H1 (cell line): ENCODE measurements at regions not wholly inside any gene's neighbourhood (a gene's known extent, or its start where the extent isn't known, plus 50 kb on each side); places are given as distances from the start of the nearest gene placed in this dataset.

Experiments
- CTCF ChIA-PET: fragments of 300-600 bp; sonication (Branson Sonifier 250); formaldehyde crosslinking; loops from one replicate; lab custom pipeline; 2021; ENCODE audit not compliant: partially characterized antibody; lab: Charles Lee
- POLR2A ChIA-PET: fragments of 300-600 bp; sonication (Branson Sonifier 250); formaldehyde crosslinking; loops from one replicate; lab custom pipeline; 2021; ENCODE audit warnings: inconsistent platforms; ENCODE audit not compliant: partially characterized antibody; lab: Charles Lee
- DNase-seq, 2 experiments: peaks; one replicate each; pipeline versions ENCODE4 v3.0.0 to v3.0.0-alpha.2; 2010 to 2022; ENCODE audit warnings: low spot score in 2 of 2, low read depth in 1 of 2, mixed read lengths in 1 of 2
- FAIRE-seq: peaks from 2 replicates; lab custom pipeline; 2011; peaks lifted over from hg19 to GRCh38; lab: Jason Lieb, UNC
- H2AFZ ChIP-seq: 2 replicates; pipeline ENCODE4 v1.8.1; 2012; ENCODE audit warnings: low read length, inconsistent platforms
- H2AK5ac ChIP-seq: 2 replicates; pipeline ENCODE4 v1.6.1; 2013; ENCODE audit warnings: low read depth, low read length
- H2BK120ac ChIP-seq: replicated peaks from 2 replicates; pipeline ENCODE3; 2013; ENCODE audit warnings: low read depth, low read length, inconsistent platforms
- H2BK12ac ChIP-seq: 2 replicates; pipeline ENCODE4 v1.6.1; 2013; ENCODE audit warnings: low read depth, low read length
- H2BK15ac ChIP-seq: 2 replicates; pipeline ENCODE4 v1.6.1; 2013; ENCODE audit warnings: low read length
- H2BK20ac ChIP-seq: 2 replicates; pipeline ENCODE4 v1.6.1; 2013; ENCODE audit warnings: low read length
- H2BK5ac ChIP-seq: 2 replicates; pipeline ENCODE4 v1.6.1; 2013; ENCODE audit warnings: low read depth, low read length
- H3K14ac ChIP-seq: 2 replicates; pipeline ENCODE4 v1.6.1; 2013; ENCODE audit warnings: inconsistent platforms; ENCODE audit not compliant: insufficient read length
- H3K18ac ChIP-seq: 2 replicates; pipeline ENCODE4 v1.6.1; 2013; ENCODE audit warnings: low read length; ENCODE audit errors: extremely low read depth
- H3K23ac ChIP-seq: 2 replicates; pipeline ENCODE4 v1.6.1; 2013; ENCODE audit warnings: inconsistent platforms; ENCODE audit not compliant: insufficient read length
- H3K23me2 ChIP-seq: 2 replicates; pipeline ENCODE4 v1.6.1; 2013; ENCODE audit warnings: low read depth, low read length
- H3K27ac ChIP-seq: 2 replicates; pipeline ENCODE4 v1.6.1; 2011; ENCODE audit warnings: low read depth, low read length, inconsistent platforms
- H3K27me3 ChIP-seq, 4 experiments: replicated peaks in 1 of 4; 1 replicate in 1 of 4; 2 replicates in 3 of 4; pipeline versions ENCODE4 v1.6.1 to v1.8.1; 2011 to 2013; ENCODE audit warnings: low read length in 3 of 4, mild to moderate bottlenecking in 3 of 4, inconsistent platforms in 2 of 4, mixed read lengths in 2 of 4, moderate library complexity in 1 of 4; ENCODE audit not compliant: control insufficient read depth in 3 of 4, insufficient read depth in 3 of 4; ENCODE audit errors: extremely low read depth in 1 of 4
- H3K36me3 ChIP-seq, 4 experiments: 2 replicates each; pipeline versions ENCODE4 v1.6.1 to v1.8.1; 2011 to 2013; ENCODE audit warnings: mild to moderate bottlenecking in 4 of 4, low read length in 3 of 4, moderate library complexity in 2 of 4, control low read depth in 1 of 4, inconsistent platforms in 1 of 4; ENCODE audit not compliant: insufficient read depth in 4 of 4, control insufficient read depth in 2 of 4
- H3K4ac ChIP-seq: replicated peaks from 2 replicates; pipeline ENCODE3; 2013; ENCODE audit warnings: low read length, low read depth, mixed read lengths, inconsistent platforms; ENCODE audit not compliant: insufficient read length
- H3K4me1 ChIP-seq, 4 experiments: replicated peaks in 1 of 4; 1 replicate in 1 of 4; 2 replicates in 3 of 4; pipeline versions ENCODE4 v1.6.1 to v1.8.1; 2011 to 2013; ENCODE audit warnings: low read length in 3 of 4, inconsistent platforms in 2 of 4, mixed read lengths in 1 of 4; ENCODE audit not compliant: insufficient read depth in 4 of 4, control insufficient read depth in 3 of 4
- H3K4me2 ChIP-seq, 2 experiments: 2 replicates each; pipeline versions ENCODE4 v1.6.1 to v1.8.1; 2011 to 2013; ENCODE audit warnings: low read depth in 2 of 2, low read length in 2 of 2, control low read depth in 1 of 2, inconsistent platforms in 1 of 2, mild to moderate bottlenecking in 1 of 2; ENCODE audit not compliant: insufficient read depth in 1 of 2
- H3K4me3 ChIP-seq, 4 experiments: fragments of 200-600, 300-600 bp in 1 of 4; sonication (generic), shearing (Covaris generic), sonication (Bioruptor Twin) in 1 of 4; 2 replicates each; pipeline versions ENCODE4 v1.5.1 to v1.8.1; 2011 to 2016; ENCODE audit warnings: low read length in 4 of 4, low read depth in 3 of 4, control low read depth in 2 of 4, inconsistent platforms in 2 of 4, mild to moderate bottlenecking in 2 of 4, mixed read lengths in 1 of 4, moderate library complexity in 1 of 4; ENCODE audit not compliant: insufficient read depth in 2 of 4; ENCODE audit errors: extremely low read depth in 1 of 4
- H3K56ac ChIP-seq: replicated peaks from 2 replicates; pipeline ENCODE3; 2013; ENCODE audit warnings: low read depth, mild to moderate bottlenecking, mixed read lengths, low read length, inconsistent platforms; ENCODE audit not compliant: insufficient read length
- H3K79me1 ChIP-seq: 2 replicates; pipeline ENCODE4 v1.6.1; 2013; ENCODE audit warnings: low read depth, low read length, control low read depth
- H3K79me2 ChIP-seq, 2 experiments: 2 replicates each; pipeline versions ENCODE4 v1.6.1 to v1.8.1; 2012 to 2013; ENCODE audit warnings: low read length in 2 of 2, mild to moderate bottlenecking in 2 of 2, inconsistent platforms in 1 of 2; ENCODE audit not compliant: insufficient read depth in 2 of 2, control insufficient read depth in 1 of 2
- H3K9ac ChIP-seq, 4 experiments: replicated peaks in 1 of 4; 1 replicate in 1 of 4; 2 replicates in 3 of 4; pipeline versions ENCODE4 v1.6.1 to v1.8.1; 2011 to 2013; ENCODE audit warnings: low read depth in 3 of 4, low read length in 3 of 4, control low read depth in 2 of 4, mild to moderate bottlenecking in 2 of 4, moderate library complexity in 2 of 4, inconsistent platforms in 1 of 4; ENCODE audit errors: extremely low read depth in 1 of 4
- H3K9me3 ChIP-seq, 2 experiments: 2 replicates each; pipeline versions ENCODE4 v1.6.1 to v1.8.1; 2012 to 2013; ENCODE audit warnings: mild to moderate bottlenecking in 2 of 2, moderate library complexity in 2 of 2, control low read depth in 1 of 2, inconsistent platforms in 1 of 2, low read depth in 1 of 2, low read length in 1 of 2, mixed read lengths in 1 of 2; ENCODE audit not compliant: insufficient read depth in 2 of 2
- H4K20me1 ChIP-seq, 2 experiments: replicated peaks in 1 of 2; 2 replicates each; pipeline versions ENCODE3 to v1.8.1; 2011 to 2013; ENCODE audit warnings: inconsistent platforms in 2 of 2, low read length in 2 of 2, mild to moderate bottlenecking in 1 of 2; ENCODE audit not compliant: insufficient read depth in 2 of 2, control insufficient read depth in 1 of 2
- H4K5ac ChIP-seq: 2 replicates; pipeline ENCODE4 v1.6.1; 2013; ENCODE audit warnings: low read length, low read depth, mixed read lengths, inconsistent platforms; ENCODE audit not compliant: insufficient read length
- H4K8ac ChIP-seq: 2 replicates; pipeline ENCODE4 v1.8.0; 2013; ENCODE audit warnings: mild to moderate bottlenecking, moderate library complexity, low read length, inconsistent platforms; ENCODE audit not compliant: insufficient read depth; ENCODE audit errors: extremely low read depth
- H4K91ac ChIP-seq: replicated peaks from 2 replicates; pipeline ENCODE3; 2013; ENCODE audit warnings: low read length, mixed read lengths, inconsistent platforms; ENCODE audit not compliant: insufficient read length
- CHD7 ChIP-seq: fragments of 300-600 bp; sonication (generic); IDR thresholded peaks from 2 replicates; pipeline ENCODE4 v1.7.1; 2012; ENCODE audit warnings: low read length, moderate library complexity, mild to moderate bottlenecking, inconsistent platforms; ENCODE audit not compliant: insufficient replicate concordance
- WGBS, 2 experiments: shearing (Covaris generic) in 1 of 2; methylation state at CpG; one replicate each; pipeline versions ENCODE4 v1.1.6 to v1.1.7; 2013 to 2015; ENCODE audit warnings: low lambda C conversion rate in 2 of 2, mixed read lengths in 2 of 2, inconsistent platforms in 1 of 2, low coverage in 1 of 2, missing lambda C conversion rate in 1 of 2; ENCODE audit not compliant: insufficient replicate concordance in 2 of 2, insufficient coverage in 1 of 2, insufficient read length in 1 of 2; ENCODE audit errors: extremely low coverage in 1 of 2, missing lambda C conversion rate in 1 of 2; 5-methylcytosine and 5-hydroxymethylcytosine counted together

GRCh38 chr12:19689226-19689625 is 249.9 kb downstream of the AEBP2 start:
- no peak overlapping the region for H3K14ac ChIP-seq
- H4K20me1 ChIP-seq, result no peaks in the 10 kb centered on the region
- H3K9ac ChIP-seq, result no peak overlapping the region
- no peak overlapping the region for H3K56ac ChIP-seq
- no peaks in the 10 kb centered on the region for H3K79me1 ChIP-seq
- no peaks in the 10 kb centered on the region for H3K23me2 ChIP-seq
- no peak overlapping the region for H3K18ac ChIP-seq
- no peak overlapping the region for H3K4me3 ChIP-seq
- H2BK15ac ChIP-seq, result no peak overlapping the region
- H2AK5ac ChIP-seq, result no peak overlapping the region
- FAIRE-seq (no peak), DNase-seq (no peak)
- no peaks in the 10 kb centered on the region for H3K36me3 ChIP-seq
- H2BK20ac ChIP-seq, result no peak overlapping the region
- H3K9me3 ChIP-seq, result no peaks in the 10 kb centered on the region
- H2BK120ac ChIP-seq, result no peak overlapping the region
- H2BK12ac ChIP-seq, result no peak overlapping the region
- no peak overlapping the region for H3K23ac ChIP-seq
- 85% methylated on average over 17 of the region's 17 CpGs; no CpG with 5 or more reads in 1 of the 2 experiments for WGBS, 2 experiments
- H3K27ac ChIP-seq, result no peak overlapping the region
- CTCF ChIA-PET, result interaction anchor here (1.2 kb wide), 1 partner anchor 27 kb away, joined by 3 read pairs; no protein-coding TSS in a partner anchor
- H3K4me1 ChIP-seq, result no peaks in the 10 kb centered on the region
- H4K91ac ChIP-seq, result no peak overlapping the region
- H2AFZ ChIP-seq, result no peak overlapping the region
- no peaks in the 10 kb centered on the region for H3K27me3 ChIP-seq
- no peak overlapping the region for H3K4me2 ChIP-seq
- H3K79me2 ChIP-seq, result no peaks in the 10 kb centered on the region
- no peak overlapping the region for H2BK5ac ChIP-seq
- POLR2A ChIA-PET, result no interaction called here
- H4K8ac ChIP-seq, result no peak overlapping the region
- H4K5ac ChIP-seq, result no peak overlapping the region
- H3K4ac ChIP-seq, result no peak overlapping the region
- TF ChIP-seq CHD7, result no peak
